Peyer's patch (tissue), 4 donors: ENCODE measurements at regions not wholly inside any gene's neighbourhood (a gene's known extent, or its start where the extent isn't known, plus 50 kb on each side); places are given as distances from the start of the nearest gene placed in this dataset.

ENCODE experiments used
- DNase-seq, 3 donors: peaks; one replicate each; pipeline ENCODE4 v3.0.0-alpha.2; 2017 to 2019
- H3K27ac ChIP-seq, 4 donors: fragments of 200-600 bp; sonication (generic); one replicate each; pipeline ENCODE4 v1.5.1; 2016 to 2019
- H3K27me3 ChIP-seq, 2 donors: fragments of 200-600 bp; sonication (generic); one replicate each; pipeline ENCODE4 v1.5.1; 2019
- H3K36me3 ChIP-seq, 3 donors: fragments of 200-600 bp; sonication (generic); one replicate each; pipeline ENCODE4 v1.5.1; 2016 to 2019
- H3K4me1 ChIP-seq, 4 donors: fragments of 200-600 bp; sonication (generic); one replicate each; pipeline ENCODE4 v1.5.1; 2016 to 2019
- H3K4me3 ChIP-seq, 4 donors: fragments of 200-600 bp; sonication (generic); 1 replicate in 3 of 4; 2 replicates in 1 of 4; pipeline ENCODE4 v1.5.1; 2016 to 2019; ENCODE audit warnings: mild to moderate bottlenecking in 1 of 4
- H3K9me3 ChIP-seq, 4 donors: fragments of 200-600 bp; sonication (generic); one replicate each; pipeline ENCODE4 v1.5.1; 2016 to 2019; ENCODE audit warnings: mild to moderate bottlenecking in 1 of 4
- POLR2A ChIP-seq, 2 donors: fragments of 450-650 bp; IDR thresholded peaks; one replicate each; pipeline ENCODE4 v1.5.1; 2017; ENCODE audit warnings: antibody characterized with exemption in 2 of 2, mild to moderate bottlenecking in 2 of 2, moderate library complexity in 2 of 2
- TF ChIP-seq, protein P1 (sequence below), 6 experiments: fragments of 450-650 bp in 4 of 6; fragments of 200-600 bp in 2 of 6; sonication (generic) in 1 of 6; IDR thresholded peaks; one replicate each; pipeline ENCODE4 v1.5.1; 2017 to 2019; ENCODE audit warnings: antibody characterized with exemption in 6 of 6, mild to moderate bottlenecking in 3 of 6, moderate library complexity in 1 of 6

DNA sequence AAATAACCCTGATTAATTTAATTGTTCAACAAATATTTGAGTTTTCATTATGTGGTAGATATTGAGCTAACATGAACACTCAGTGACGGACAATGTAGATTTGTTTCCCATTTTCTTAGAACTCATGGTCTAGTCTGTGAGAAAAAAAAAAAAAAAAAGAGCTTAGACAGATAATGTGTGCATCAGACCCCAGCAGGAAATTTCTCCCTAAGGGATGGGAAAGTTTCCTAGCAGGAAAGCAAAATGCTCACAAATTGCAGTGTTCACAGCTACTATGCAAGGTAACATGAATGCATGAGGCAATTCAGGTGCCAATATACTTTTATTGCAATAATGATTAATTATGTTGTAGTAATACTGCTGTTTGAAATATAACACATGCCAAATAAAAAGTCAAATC, 843.2 kb upstream of the SLIT2 start:
- no peaks in the 10 kb centered on the region for H3K27me3 ChIP-seq
- no peaks in the 10 kb centered on the region for H3K4me1 ChIP-seq
- DNase-seq: no peak
- no peak for TF ChIP-seq POLR2A (IDR thresholded peaks at IDR 0.05)
- TF ChIP-seq, protein P1, sequence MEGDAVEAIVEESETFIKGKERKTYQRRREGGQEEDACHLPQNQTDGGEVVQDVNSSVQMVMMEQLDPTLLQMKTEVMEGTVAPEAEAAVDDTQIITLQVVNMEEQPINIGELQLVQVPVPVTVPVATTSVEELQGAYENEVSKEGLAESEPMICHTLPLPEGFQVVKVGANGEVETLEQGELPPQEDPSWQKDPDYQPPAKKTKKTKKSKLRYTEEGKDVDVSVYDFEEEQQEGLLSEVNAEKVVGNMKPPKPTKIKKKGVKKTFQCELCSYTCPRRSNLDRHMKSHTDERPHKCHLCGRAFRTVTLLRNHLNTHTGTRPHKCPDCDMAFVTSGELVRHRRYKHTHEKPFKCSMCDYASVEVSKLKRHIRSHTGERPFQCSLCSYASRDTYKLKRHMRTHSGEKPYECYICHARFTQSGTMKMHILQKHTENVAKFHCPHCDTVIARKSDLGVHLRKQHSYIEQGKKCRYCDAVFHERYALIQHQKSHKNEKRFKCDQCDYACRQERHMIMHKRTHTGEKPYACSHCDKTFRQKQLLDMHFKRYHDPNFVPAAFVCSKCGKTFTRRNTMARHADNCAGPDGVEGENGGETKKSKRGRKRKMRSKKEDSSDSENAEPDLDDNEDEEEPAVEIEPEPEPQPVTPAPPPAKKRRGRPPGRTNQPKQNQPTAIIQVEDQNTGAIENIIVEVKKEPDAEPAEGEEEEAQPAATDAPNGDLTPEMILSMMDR (IDR thresholded peaks at IDR 0.05): no peak
- peaks cover 0 to 3% (median 0%) of the 10 kb centered on the region in 4 donors for H3K9me3 ChIP-seq
- no peaks in the 10 kb centered on the region for H3K36me3 ChIP-seq
- no peak overlapping the region for H3K27ac ChIP-seq
- no peak overlapping the region for H3K4me3 ChIP-seq

DNA sequence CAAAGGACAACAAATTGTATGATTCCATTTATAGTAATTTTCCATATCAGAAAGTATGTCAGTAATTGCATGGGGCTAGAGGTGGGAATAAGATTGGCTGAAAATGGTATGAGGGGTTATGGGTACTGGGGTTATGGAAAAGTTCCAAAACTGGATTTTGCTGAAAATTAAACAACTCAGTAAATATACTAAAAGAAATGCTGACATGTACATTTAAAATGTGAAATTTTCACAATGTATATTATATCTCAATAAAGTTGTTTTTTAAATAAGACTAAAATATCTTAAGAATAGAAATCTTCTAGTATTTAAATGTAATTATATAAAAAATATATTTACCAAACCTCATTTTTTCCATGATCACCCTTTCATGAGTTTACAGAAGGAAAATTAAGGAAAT, 844.9 kb upstream of the SLIT2 start:
- no peak for TF ChIP-seq POLR2A (IDR thresholded peaks at IDR 0.05)
- no peak for DNase-seq

DNA sequence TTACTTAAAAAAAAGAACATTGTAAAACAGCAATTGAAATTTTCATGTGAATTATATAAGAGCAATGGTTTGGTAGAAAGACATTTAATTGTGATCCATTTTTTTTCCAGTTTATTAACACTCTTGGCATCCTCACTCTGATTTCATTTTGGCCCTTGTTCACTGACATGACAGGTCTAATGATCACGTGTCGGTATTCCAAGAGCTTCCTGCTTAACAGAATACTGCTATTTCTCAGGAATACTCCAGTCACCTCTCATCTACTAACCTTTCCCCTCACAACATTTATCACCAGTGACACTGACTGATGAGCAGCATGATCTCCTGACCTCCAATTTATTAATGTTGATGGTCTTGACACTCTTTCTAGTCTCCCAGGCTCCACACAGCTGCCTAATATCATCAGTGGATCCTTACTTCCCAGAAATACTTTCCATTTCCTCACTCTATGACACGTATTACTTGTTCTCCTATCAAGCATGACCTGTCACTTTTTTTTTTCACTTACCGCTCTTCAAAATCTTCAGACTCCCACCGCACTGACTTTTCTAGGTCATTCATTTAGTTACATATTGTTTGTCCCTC, 847.8 kb upstream of the SLIT2 start:
- DNase-seq: no peak
- Histone ChIP-seq H3K4me3 (no peak overlapping the region), H3K4me1 (no peaks in the 10 kb centered on the region), H3K36me3 (no peaks in the 10 kb centered on the region), H3K27me3 (no peaks in the 10 kb centered on the region), H3K27ac (no peak overlapping the region), H3K9me3 (no peaks in the 10 kb centered on the region)
- TF ChIP-seq, protein P1 (IDR thresholded peaks at IDR 0.05): no peak
- no peak for TF ChIP-seq POLR2A (IDR thresholded peaks at IDR 0.05)

More for the DNA sequence above, 844.9 kb upstream of the SLIT2 start:
- no peaks in the 10 kb centered on the region for H3K27me3 ChIP-seq
- H3K4me1 ChIP-seq: no peaks in the 10 kb centered on the region
- H3K36me3 ChIP-seq: no peaks in the 10 kb centered on the region
- H3K4me3 ChIP-seq: no peak overlapping the region
- no peaks in the 10 kb centered on the region for H3K9me3 ChIP-seq
- no peak overlapping the region for H3K27ac ChIP-seq

DNA sequence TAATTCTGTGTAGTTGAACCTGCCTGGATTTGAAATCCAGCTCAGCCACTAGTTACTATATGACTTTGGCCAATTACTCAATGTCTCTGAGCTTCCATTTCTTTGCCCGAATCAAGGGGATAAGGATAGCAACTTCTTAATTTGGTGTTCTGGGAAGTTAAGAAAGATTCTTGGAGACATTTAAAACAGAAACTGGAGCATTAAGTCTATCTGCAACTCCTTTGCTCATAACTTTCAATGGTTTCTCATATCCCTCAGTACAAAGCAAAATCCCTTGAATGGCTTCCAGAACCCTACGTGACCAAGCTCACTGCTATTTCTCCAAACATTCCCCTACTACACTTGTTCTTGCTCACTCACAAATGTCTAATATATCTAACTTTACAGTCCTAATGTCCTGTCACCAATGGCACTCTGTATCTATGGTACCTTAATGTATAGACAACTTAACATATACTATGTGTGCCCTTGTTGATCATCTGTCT, 849.1 kb upstream of the SLIT2 start:
- no peak for DNase-seq
- H3K36me3 ChIP-seq: no peaks in the 10 kb centered on the region
- TF ChIP-seq, protein P1 (IDR thresholded peaks at IDR 0.05): no peak
- no peak for TF ChIP-seq POLR2A (IDR thresholded peaks at IDR 0.05)

DNA sequence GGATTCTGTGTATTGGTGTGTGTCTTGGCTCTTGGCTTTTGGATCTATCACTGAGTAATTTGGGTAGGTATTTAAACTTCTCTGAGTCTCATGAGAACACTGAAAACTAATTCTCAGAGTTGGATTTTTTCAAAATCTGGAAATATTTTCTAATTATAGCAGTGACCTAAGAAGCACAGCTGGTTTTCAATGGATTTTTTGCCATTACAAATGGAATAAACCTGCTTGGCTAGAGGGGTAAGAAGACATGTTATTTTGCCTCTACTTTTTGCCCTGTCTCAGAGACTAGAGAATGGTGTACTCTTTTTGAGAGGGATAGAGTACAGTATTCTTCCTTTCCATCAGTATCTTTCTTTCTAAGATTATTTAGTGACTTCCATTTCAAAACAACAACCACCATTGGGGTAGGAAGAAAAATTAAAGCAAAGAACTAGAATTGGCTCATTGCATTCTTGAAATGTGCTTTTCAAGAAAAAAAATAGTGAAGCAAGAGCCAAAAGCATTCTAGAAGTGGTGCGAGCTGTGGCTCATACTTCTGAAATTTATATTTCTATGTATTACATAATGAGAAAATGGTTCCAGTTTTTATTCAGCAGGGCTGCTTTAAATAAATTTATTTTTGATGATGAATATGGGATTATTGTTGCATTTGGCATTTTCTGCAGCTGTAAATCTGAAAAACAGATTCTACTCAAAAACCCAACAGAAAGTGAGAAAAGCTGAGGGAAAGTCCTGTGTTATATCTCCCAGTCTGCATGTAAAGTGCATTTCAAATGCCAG, 850.2 kb upstream of the SLIT2 start:
- no peak for DNase-seq
- H3K27ac ChIP-seq: no peak overlapping the region
- no peaks in the 10 kb centered on the region for H3K4me1 ChIP-seq
- H3K9me3 ChIP-seq: no peaks in the 10 kb centered on the region
- no peak for TF ChIP-seq POLR2A (IDR thresholded peaks at IDR 0.05)
- TF ChIP-seq, protein P1 (IDR thresholded peaks at IDR 0.05): no peak
- H3K4me3 ChIP-seq: no peak overlapping the region
- no peaks in the 10 kb centered on the region for H3K27me3 ChIP-seq
- H3K36me3 ChIP-seq: no peaks in the 10 kb centered on the region

More for the DNA sequence above, 849.1 kb upstream of the SLIT2 start:
- H3K4me3 ChIP-seq: no peak overlapping the region
- no peaks in the 10 kb centered on the region for H3K9me3 ChIP-seq
- no peaks in the 10 kb centered on the region for H3K4me1 ChIP-seq
- H3K27me3 ChIP-seq: no peaks in the 10 kb centered on the region
- no peak overlapping the region for H3K27ac ChIP-seq

DNA sequence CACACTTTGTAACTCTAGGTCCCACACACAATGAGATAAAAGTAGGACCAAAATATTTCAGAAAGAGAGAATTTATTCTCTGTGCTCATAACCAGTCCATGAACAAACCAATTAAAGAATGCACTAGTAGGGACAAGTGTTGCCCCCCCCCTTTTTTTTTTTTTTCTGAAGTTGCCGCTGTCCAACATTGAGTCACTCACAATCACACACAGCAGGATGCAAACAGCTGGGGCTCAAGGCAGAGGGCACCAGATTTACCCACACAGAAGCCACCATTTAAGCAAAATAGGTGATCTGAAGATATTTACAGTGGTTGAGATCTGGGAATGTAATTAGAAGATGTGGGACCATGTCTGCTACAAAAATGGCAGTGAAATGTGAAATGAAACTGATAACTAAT, 850.9 kb upstream of the SLIT2 start:
- H3K27me3 ChIP-seq: no peaks in the 10 kb centered on the region
- H3K4me1 ChIP-seq: no peaks in the 10 kb centered on the region
- no peak for DNase-seq
- TF ChIP-seq, protein P1 (IDR thresholded peaks at IDR 0.05): no peak
- no peak for TF ChIP-seq POLR2A (IDR thresholded peaks at IDR 0.05)
- H3K9me3 ChIP-seq: no peaks in the 10 kb centered on the region
- no peaks in the 10 kb centered on the region for H3K36me3 ChIP-seq
- no peak overlapping the region for H3K27ac ChIP-seq
- H3K4me3 ChIP-seq: no peak overlapping the region
